ENCODE measurements at regions not wholly inside any gene's neighbourhood (a gene's known extent, or its start where the extent isn't known, plus 50 kb on each side); places are given as distances from the start of the nearest gene placed in this dataset.

DNA sequence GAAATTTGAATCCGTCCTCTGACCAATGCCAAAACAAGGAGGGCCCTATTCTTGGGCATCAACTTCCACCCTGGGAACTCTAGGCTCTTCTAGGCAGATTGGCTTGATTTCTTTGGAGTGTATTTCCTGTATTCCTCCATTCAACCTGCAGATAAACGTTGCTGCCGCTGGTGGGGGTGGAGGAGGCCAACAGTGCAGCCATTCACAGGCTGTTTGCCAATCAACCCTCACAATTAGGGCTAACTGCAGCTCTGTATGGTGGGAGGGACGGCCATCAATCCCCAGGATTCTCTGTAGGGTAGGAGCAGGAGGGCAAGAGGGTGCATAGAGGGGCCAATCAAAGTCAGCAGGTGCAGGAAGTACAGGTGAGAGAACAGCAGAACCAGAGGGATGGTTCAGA lies 273.1 kb upstream of the PROX1 start:
- Histone ChIP-seq H3K4me3 (ENCODE audit: low read length) (no peak overlapping the region), H3K4me1 (ENCODE audit: control insufficient read depth, insufficient read depth, low read length) (no peaks in the 10 kb centered on the region), H3K36me3 (ENCODE audit: control insufficient read depth, insufficient read depth, low read length, severe bottlenecking) (no peaks in the 10 kb centered on the region), H3K27me3 (replicated peaks; ENCODE audit: control insufficient read depth, insufficient read depth, low read length) (peaks cover 5% of the 10 kb centered on the region), H3K9me3 (ENCODE audit: control insufficient read depth, low read length) (peaks cover 7% of the 10 kb centered on the region), H3K9ac (ENCODE audit: low read length) (no peak overlapping the region)
- no peak for DNase-seq (ENCODE audit: low read depth)

DNA sequence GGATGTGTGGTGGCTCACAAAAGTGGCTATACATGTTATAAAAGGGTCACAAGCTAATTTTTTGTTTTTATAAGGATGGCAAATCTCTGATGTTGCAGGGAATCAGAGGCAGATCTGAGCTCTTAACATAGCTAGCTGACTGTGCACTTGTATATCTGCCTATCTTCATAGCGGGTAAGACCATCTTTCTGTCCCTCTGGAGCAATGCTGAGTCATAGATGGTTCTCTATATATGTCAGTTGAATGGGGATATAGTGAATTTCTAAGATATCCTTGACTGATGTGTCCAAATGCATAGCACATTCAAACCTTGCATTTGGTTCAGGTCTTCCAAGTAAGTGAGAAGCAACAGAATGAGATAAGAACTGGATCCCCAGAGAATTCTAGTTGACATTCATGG lies 272.6 kb upstream of the PROX1 start:
- no peaks in the 10 kb centered on the region for H3K4me1 ChIP-seq (ENCODE audit: control insufficient read depth, insufficient read depth, low read length)
- peaks cover 8% of the 10 kb centered on the region for H3K9me3 ChIP-seq (ENCODE audit: control insufficient read depth, low read length)
- no peak overlapping the region for H3K9ac ChIP-seq (ENCODE audit: low read length)
- peaks cover 7% of the 10 kb centered on the region for H3K27me3 ChIP-seq (replicated peaks; ENCODE audit: control insufficient read depth, insufficient read depth, low read length)
- no peaks in the 10 kb centered on the region for H3K36me3 ChIP-seq (ENCODE audit: control insufficient read depth, insufficient read depth, low read length, severe bottlenecking)
- no peak overlapping the region for H3K4me3 ChIP-seq (ENCODE audit: low read length)
- DNase-seq (ENCODE audit: low read depth): no peak

DNA sequence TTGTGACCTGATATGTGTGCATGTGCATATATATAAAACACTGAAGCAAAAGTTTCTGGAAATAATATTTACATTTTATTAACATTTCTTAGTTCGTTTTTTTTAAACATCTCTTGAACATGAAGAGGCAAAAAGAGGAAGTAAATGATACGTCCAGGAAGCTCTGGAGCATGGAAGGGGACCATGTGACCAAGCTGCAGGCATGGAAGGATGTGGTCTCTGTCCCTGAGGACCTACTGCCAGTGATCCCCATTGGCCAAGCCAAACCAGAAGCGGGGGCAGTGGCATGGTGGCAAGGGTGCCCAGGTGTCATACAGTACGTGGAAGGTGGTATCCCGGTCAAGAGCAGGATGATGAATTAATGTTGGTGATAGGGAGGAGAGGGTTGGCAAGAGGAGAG lies 268.3 kb upstream of the PROX1 start:
- DNase-seq (ENCODE audit: low read depth): no peak
- Histone ChIP-seq H3K36me3 (ENCODE audit: control insufficient read depth, insufficient read depth, low read length, severe bottlenecking) (no peaks in the 10 kb centered on the region), H3K4me1 (ENCODE audit: control insufficient read depth, insufficient read depth, low read length) (peaks cover 3% of the 10 kb centered on the region), H3K27me3 (replicated peaks; ENCODE audit: control insufficient read depth, insufficient read depth, low read length) (peaks cover 20% of the 10 kb centered on the region), H3K9ac (ENCODE audit: low read length) (no peak overlapping the region), H3K9me3 (ENCODE audit: control insufficient read depth, low read length) (peaks cover 23% of the 10 kb centered on the region), H3K4me3 (ENCODE audit: low read length) (no peak overlapping the region)

DNA sequence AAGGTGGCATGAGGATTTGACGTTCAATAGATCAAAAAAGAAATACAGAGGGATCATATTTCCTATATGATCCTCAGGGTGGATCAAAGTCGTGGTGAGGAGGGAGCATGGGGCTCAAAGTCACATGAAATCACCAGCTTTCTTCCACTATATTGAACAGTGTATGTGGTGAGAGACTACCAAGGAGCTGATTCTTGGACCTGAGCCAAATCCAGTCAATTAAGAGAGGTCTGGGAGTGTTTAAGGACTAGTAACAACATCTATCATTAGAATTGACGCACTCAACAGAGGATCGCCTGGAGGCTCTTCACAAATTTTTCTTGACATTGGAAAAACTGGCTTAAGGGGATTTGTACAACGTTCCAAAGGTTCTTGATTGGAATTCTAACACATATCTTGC lies 267.7 kb upstream of the PROX1 start:
- peaks cover 20% of the 10 kb centered on the region for H3K27me3 ChIP-seq (replicated peaks; ENCODE audit: control insufficient read depth, insufficient read depth, low read length)
- no peak for DNase-seq (ENCODE audit: low read depth)
- no peak overlapping the region for H3K9ac ChIP-seq (ENCODE audit: low read length)
- peaks cover 7% of the 10 kb centered on the region for H3K4me1 ChIP-seq (ENCODE audit: control insufficient read depth, insufficient read depth, low read length)
- no peaks in the 10 kb centered on the region for H3K36me3 ChIP-seq (ENCODE audit: control insufficient read depth, insufficient read depth, low read length, severe bottlenecking)
- H3K4me3 ChIP-seq (ENCODE audit: low read length): no peak overlapping the region
- peaks cover 23% of the 10 kb centered on the region for H3K9me3 ChIP-seq (ENCODE audit: control insufficient read depth, low read length)

DNA sequence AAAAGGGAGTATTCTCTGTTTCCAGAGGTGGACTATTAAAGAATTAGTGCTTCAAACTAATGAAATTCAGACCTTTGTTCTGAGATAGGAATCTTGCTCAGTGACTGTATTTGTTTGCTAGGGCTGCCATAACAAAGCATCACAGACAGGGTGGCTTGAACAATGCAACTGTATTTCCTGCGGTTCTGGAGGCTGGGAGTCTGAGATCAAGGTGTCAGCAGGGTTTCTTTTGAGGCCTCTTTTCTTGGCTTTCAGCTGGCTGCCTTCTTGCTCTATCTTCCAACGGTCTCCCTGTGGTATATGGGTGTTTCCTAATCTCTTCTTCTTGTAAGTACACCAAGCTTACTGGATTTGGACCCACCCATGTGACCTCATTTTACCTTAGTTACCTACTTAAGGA lies 264.6 kb upstream of the PROX1 start:
- Histone ChIP-seq H3K4me3 (ENCODE audit: low read length) (no peak overlapping the region), H3K36me3 (ENCODE audit: control insufficient read depth, insufficient read depth, low read length, severe bottlenecking) (no peaks in the 10 kb centered on the region), H3K9me3 (ENCODE audit: control insufficient read depth, low read length) (peaks cover 23% of the 10 kb centered on the region), H3K27me3 (replicated peaks; ENCODE audit: control insufficient read depth, insufficient read depth, low read length) (peaks cover 33% of the 10 kb centered on the region), H3K4me1 (ENCODE audit: control insufficient read depth, insufficient read depth, low read length) (peaks cover 13% of the 10 kb centered on the region), H3K9ac (ENCODE audit: low read length) (no peak overlapping the region)
- DNase-seq (ENCODE audit: low read depth): no peak

DNA sequence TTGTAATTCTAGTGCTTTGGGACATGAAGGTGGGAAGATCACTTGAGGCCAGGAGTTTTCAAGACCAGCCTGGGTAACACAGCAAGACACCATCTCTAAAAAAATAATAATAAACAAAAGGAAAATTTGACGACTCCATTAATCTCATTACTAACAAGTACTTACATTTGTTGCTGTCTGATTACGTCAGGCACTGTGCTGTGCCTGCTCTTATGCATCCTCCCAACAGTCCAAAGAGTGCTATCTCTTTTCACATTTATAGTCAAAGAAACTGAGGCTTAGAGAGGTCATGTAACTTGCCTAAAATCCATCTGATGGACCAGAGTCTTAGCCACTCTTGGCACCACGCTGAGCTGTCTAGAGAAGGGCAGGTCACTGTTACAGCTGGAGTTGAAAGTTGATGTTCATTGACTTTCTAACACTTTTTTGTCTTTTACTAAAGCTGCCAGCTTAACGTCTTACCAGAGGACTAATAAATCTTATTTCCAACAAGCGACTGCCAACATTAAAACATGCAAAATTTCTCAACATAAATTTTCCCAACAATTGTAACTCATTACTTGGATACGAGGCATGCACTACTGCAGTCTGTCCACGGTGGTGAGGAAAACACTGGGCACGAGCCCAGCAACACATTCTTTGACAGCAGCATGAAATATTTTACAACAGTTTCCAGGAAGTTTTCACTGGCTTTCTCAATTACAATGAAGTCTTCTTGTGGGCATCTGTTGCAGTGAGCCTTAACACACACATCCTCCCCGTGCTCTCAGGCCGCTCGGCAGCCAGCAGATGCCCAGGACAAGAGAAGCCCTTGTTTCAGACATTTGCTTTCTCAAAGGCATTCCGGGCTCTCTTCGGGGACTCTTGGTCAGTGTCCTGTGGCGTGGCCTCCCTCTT lies 262.9 kb upstream of the PROX1 start:
- DNase-seq (ENCODE audit: low read depth): peak; percentile 65
- Histone ChIP-seq H3K9me3 (ENCODE audit: control insufficient read depth, low read length) (peaks cover 23% of the 10 kb centered on the region), H3K4me1 (ENCODE audit: control insufficient read depth, insufficient read depth, low read length) (peaks cover 13% of the 10 kb centered on the region), H3K9ac (ENCODE audit: low read length) (no peak overlapping the region), H3K27me3 (replicated peaks; ENCODE audit: control insufficient read depth, insufficient read depth, low read length) (peaks cover 28% of the 10 kb centered on the region), H3K4me3 (ENCODE audit: low read length) (no peak overlapping the region), H3K36me3 (ENCODE audit: control insufficient read depth, insufficient read depth, low read length, severe bottlenecking) (no peaks in the 10 kb centered on the region)

DNA sequence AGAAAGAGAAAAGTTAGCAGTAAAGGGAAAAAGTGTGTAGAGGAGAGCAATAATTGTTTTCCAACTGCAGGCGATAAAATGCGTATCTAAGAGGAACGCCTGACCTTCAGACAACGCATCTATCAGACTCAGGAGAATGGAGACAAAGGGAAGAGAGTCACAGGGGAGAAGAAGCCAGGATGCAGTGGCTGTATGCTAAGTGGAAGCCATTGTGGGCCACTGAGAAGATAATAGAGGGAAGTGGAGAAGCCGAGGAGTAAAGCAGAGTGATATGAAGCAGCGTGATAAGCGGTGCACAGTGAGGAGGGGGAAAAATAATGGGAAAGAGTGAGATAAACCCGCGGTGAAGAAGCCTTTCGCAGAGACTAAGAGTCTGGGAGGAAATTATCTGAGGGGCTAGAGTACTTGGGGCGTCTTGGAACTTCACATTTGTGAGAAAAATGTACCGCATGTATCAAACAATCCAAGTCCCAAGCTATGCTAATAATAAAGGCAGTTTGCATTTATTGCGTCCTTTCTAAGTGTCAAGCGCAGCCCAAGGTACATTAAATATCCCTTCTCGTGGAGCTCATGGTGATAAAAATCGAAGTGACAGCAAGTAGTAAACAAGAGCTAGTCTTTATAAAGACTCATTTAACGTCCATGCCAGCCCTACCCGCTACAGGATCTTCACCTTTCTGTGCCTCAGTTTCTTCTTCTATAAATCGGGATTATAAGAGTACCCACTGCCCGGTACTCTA lies 259.8 kb upstream of the PROX1 start:
- no peak overlapping the region for H3K4me3 ChIP-seq (ENCODE audit: low read length)
- no peak for DNase-seq (ENCODE audit: low read depth)

DNA sequence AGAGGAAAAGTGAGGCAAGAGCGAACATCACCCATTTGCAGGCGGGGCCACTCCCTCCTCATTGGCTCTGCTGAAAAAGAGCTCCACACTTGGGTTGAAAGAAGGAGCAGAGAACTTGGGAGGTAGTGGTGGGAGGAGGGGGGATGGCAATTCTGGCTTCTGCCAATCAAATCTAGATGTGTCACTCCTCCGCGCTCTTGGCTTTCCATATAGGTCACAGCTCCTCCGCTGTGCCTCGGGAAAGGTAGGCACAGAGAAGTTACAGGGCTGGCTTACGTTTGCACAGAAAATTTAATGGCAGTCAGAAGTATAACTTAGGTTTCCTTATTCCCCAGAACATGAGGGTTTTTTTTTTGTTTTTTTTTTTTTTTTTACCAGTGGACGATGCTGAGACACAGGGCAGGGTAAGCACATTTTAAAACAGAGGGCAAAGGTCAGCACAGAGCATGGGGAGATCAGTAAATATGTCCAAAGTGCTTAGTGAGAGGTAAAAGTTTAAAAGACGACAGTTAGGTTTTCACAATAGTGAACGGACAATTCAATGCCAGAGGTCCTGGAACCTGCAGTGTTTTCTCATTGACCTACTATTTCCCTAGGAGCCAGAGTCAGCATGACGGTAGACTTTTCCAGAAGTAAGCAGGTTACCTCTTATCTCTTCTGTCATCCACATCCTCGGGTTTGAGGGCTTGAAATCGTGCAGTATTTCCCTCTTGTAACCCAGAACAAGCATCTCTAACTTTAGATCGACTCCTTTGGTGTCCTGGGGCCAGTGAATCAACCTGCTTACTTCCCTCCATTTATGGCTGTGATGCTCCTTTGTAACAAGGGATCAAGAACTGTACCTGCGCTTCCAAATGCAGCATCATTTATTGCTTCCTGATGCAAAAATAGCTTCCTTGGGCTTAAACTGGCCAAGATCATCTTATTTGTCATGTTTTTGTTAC lies 258.9 kb upstream of the PROX1 start:
- peaks cover 15% of the 10 kb centered on the region for H3K27me3 ChIP-seq (replicated peaks; ENCODE audit: control insufficient read depth, insufficient read depth, low read length)
- H3K4me3 ChIP-seq (ENCODE audit: low read length): no peak overlapping the region
- H3K9me3 ChIP-seq (ENCODE audit: control insufficient read depth, low read length): peaks cover 2% of the 10 kb centered on the region
- DNase-seq (ENCODE audit: low read depth): no peak
- H3K36me3 ChIP-seq (ENCODE audit: control insufficient read depth, insufficient read depth, low read length, severe bottlenecking): no peaks in the 10 kb centered on the region
- no peak overlapping the region for H3K9ac ChIP-seq (ENCODE audit: low read length)
- peaks cover 13% of the 10 kb centered on the region for H3K4me1 ChIP-seq (ENCODE audit: control insufficient read depth, insufficient read depth, low read length)

More for the DNA sequence above, 259.8 kb upstream of the PROX1 start:
- H3K9ac ChIP-seq (ENCODE audit: low read length): no peak overlapping the region
- H3K9me3 ChIP-seq (ENCODE audit: control insufficient read depth, low read length): peaks cover 2% of the 10 kb centered on the region
- H3K4me1 ChIP-seq (ENCODE audit: control insufficient read depth, insufficient read depth, low read length): peaks cover 13% of the 10 kb centered on the region
- H3K27me3 ChIP-seq (replicated peaks; ENCODE audit: control insufficient read depth, insufficient read depth, low read length): peaks cover 15% of the 10 kb centered on the region
- H3K36me3 ChIP-seq (ENCODE audit: control insufficient read depth, insufficient read depth, low read length, severe bottlenecking): no peaks in the 10 kb centered on the region

DNA sequence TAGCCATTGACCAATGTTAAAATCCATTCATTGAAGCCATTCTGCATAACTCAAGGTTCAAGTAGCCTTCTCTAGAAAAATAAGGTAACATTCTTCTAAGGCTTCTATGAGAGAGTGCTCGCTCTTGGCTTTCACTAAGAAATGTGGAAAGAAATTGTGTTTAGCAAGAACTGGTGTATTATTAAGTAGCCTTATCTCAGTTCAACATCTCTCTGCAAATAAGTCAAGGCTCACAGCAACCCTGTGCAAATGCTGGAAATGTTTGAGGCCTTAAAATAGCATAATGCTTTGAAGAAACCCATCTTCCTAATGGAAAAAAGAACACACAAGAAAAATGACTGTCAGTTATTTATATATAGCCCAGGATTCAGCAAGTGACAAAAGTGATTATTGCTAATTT lies 254.1 kb upstream of the PROX1 start:
- Histone ChIP-seq H3K36me3 (ENCODE audit: control insufficient read depth, insufficient read depth, low read length, severe bottlenecking) (no peaks in the 10 kb centered on the region), H3K27me3 (replicated peaks; ENCODE audit: control insufficient read depth, insufficient read depth, low read length) (no peaks in the 10 kb centered on the region), H3K9me3 (ENCODE audit: control insufficient read depth, low read length) (peaks cover 2% of the 10 kb centered on the region), H3K4me3 (ENCODE audit: low read length) (no peak overlapping the region), H3K4me1 (ENCODE audit: control insufficient read depth, insufficient read depth, low read length) (no peaks in the 10 kb centered on the region), H3K9ac (ENCODE audit: low read length) (no peak overlapping the region)
- DNase-seq (ENCODE audit: low read depth): no peak

DNA sequence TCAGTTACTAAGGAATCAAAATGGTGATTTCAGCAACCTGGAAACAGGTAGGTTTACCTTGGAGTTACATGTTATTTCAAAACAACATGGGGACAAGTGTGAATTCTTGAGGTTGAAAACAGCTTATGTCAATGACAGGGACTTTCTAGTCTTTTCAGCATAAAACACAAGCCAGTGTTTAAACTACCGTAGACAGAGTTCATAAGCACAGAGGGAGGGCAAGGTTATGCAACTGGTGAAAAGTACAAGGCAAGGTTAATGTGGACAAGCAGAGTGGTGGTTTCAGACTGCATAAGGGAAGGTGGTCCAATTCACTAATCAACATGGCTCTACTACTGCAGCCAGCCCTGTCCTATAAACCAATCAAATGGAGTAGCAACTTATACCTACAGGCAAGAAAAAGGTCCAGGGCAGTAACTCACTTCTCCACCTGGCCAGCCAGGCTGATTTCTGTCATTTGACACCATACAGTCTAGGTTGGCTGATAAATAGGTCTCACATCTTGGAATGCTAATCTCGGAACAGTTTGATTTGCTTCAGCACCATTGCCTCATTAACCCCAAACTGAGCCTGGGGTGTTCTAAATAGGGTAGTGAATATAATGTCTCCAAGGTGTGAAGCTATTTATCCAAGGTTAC lies 250.3 kb upstream of the PROX1 start:
- no peak overlapping the region for H3K4me3 ChIP-seq (ENCODE audit: low read length)
- no peak for DNase-seq (ENCODE audit: low read depth)
- no peaks in the 10 kb centered on the region for H3K9me3 ChIP-seq (ENCODE audit: control insufficient read depth, low read length)
- H3K9ac ChIP-seq (ENCODE audit: low read length): no peak overlapping the region
- no peaks in the 10 kb centered on the region for H3K36me3 ChIP-seq (ENCODE audit: control insufficient read depth, insufficient read depth, low read length, severe bottlenecking)
- no peaks in the 10 kb centered on the region for H3K27me3 ChIP-seq (replicated peaks; ENCODE audit: control insufficient read depth, insufficient read depth, low read length)
- H3K4me1 ChIP-seq (ENCODE audit: control insufficient read depth, insufficient read depth, low read length): no peaks in the 10 kb centered on the region

Data from adipocyte (in vitro differentiated cells).